Smooth muscle cell (in vitro differentiated cells): ENCODE measurements at regions not wholly inside any gene's neighbourhood (a gene's known extent, or its start where the extent isn't known, plus 50 kb on each side); places are given as distances from the start of the nearest gene placed in this dataset.
A peak's percentile ranks its signal among the peaks of the same experiment; 100 is the strongest.

ENCODE experiments used
- DNase-seq: peaks from one replicate; lab custom pipeline; 2025; ENCODE audit not compliant: unreplicated experiment; lab: John Stamatoyannopoulos, UW
- H2AFZ ChIP-seq: fragments of 200-600 bp; sonication (generic); 2 replicates; pipeline ENCODE4 v1.6.0; 2016; ENCODE audit warnings: antibody characterized with exemption, low read depth, mild to moderate bottlenecking
- H3F3A ChIP-seq: fragments of 200-600 bp; sonication (generic); 2 replicates; pipeline ENCODE4 v1.6.0; 2017; ENCODE audit warnings: antibody characterized with exemption, low read depth
- H3K27ac ChIP-seq: fragments of 200-600 bp; sonication (generic); 2 replicates; pipeline ENCODE4 v1.5.1; 2016; ENCODE audit warnings: low read depth, mild to moderate bottlenecking
- H3K27me3 ChIP-seq: fragments of 200-600 bp; sonication (generic); 2 replicates; pipeline ENCODE4 v1.6.1; 2016; ENCODE audit warnings: low read depth, mild to moderate bottlenecking
- H3K36me3 ChIP-seq: fragments of 200-600 bp; sonication (generic); 2 replicates; pipeline ENCODE4 v1.5.1; 2016; ENCODE audit warnings: low read depth
- H3K4me1 ChIP-seq: fragments of 200-600 bp; sonication (generic); 2 replicates; pipeline ENCODE4 v1.5.1; 2016; ENCODE audit warnings: low read depth
- H3K4me2 ChIP-seq: fragments of 200-600 bp; sonication (generic); 2 replicates; pipeline ENCODE4 v1.6.0; 2016; ENCODE audit warnings: mild to moderate bottlenecking
- H3K4me3 ChIP-seq: fragments of 200-600 bp; sonication (generic); 2 replicates; pipeline ENCODE4 v1.5.1; 2016; ENCODE audit warnings: mild to moderate bottlenecking
- H3K79me2 ChIP-seq: fragments of 200-600 bp; sonication (generic); 2 replicates; pipeline ENCODE4 v1.6.0; 2016; ENCODE audit warnings: low read depth, mild to moderate bottlenecking
- H3K9ac ChIP-seq: fragments of 200-600 bp; sonication (generic); 2 replicates; pipeline ENCODE4 v1.6.0; 2016; ENCODE audit warnings: low read depth
- H3K9me3 ChIP-seq: fragments of 200-600 bp; sonication (generic); replicated peaks from 2 replicates; pipeline ENCODE4 v1.5.1; 2016; ENCODE audit warnings: low read depth
- H4K20me1 ChIP-seq: fragments of 200-600 bp; sonication (generic); 2 replicates; pipeline ENCODE4 v1.6.0; 2016; ENCODE audit warnings: low read depth
- WGBS: methylation state at CpG from one replicate; pipeline ENCODE4 v1.1.7; 2016; ENCODE audit warnings: low lambda C conversion rate; 5-methylcytosine and 5-hydroxymethylcytosine counted together
- TF ChIP-seq, protein P1 (sequence below): fragments of 200-600 bp; sonication (generic); IDR thresholded peaks from 2 replicates; pipeline ENCODE4 v1.5.1; 2017; ENCODE audit warnings: borderline replicate concordance, mild to moderate bottlenecking, antibody characterized with exemption; ENCODE audit not compliant: insufficient read depth, poor library complexity, severe bottlenecking

DNA sequence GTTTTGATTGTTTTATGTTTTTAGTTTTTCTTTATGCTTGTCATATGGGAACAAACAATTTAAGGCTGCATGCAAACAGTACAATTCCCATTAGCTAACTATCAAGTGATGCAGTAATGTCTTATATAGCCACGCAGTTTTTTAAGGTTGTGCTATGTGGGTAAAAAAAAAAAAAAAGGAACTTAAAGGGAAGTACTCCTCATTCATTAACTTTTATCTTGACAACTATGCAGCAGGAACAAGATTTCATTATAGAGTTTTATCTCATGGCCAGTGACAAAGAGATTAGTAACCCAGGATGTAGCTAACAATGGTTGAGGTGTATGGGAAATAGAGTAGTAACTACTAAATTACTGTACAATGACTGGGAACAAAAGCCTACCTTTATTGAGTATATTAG is 1008.2 kb upstream of the CDH9 start:
- Histone ChIP-seq H3K9ac (no peak overlapping the region), H3K4me2 (no peak overlapping the region), H2AFZ (no peak overlapping the region), H4K20me1 (no peaks in the 10 kb centered on the region), H3K27ac (no peak overlapping the region), H3K9me3 (no peaks in the 10 kb centered on the region), H3K79me2 (no peaks in the 10 kb centered on the region), H3K36me3 (no peaks in the 10 kb centered on the region), H3K27me3 (no peaks in the 10 kb centered on the region), H3K4me3 (no peak overlapping the region), H3K4me1 (no peaks in the 10 kb centered on the region), H3F3A (no peaks in the 10 kb centered on the region)
- no peak for DNase-seq
- 91% methylated on average over 1 of the region's 1 CpG for WGBS
- TF ChIP-seq, protein P1, sequence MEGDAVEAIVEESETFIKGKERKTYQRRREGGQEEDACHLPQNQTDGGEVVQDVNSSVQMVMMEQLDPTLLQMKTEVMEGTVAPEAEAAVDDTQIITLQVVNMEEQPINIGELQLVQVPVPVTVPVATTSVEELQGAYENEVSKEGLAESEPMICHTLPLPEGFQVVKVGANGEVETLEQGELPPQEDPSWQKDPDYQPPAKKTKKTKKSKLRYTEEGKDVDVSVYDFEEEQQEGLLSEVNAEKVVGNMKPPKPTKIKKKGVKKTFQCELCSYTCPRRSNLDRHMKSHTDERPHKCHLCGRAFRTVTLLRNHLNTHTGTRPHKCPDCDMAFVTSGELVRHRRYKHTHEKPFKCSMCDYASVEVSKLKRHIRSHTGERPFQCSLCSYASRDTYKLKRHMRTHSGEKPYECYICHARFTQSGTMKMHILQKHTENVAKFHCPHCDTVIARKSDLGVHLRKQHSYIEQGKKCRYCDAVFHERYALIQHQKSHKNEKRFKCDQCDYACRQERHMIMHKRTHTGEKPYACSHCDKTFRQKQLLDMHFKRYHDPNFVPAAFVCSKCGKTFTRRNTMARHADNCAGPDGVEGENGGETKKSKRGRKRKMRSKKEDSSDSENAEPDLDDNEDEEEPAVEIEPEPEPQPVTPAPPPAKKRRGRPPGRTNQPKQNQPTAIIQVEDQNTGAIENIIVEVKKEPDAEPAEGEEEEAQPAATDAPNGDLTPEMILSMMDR = no peak

GRCh38 chr5:28027851-28028250 is 989.5 kb upstream of the CDH9 start:
- Histone ChIP-seq H3K27ac (no peak overlapping the region), H4K20me1 (no peaks in the 10 kb centered on the region), H3K27me3 (no peaks in the 10 kb centered on the region), H2AFZ (no peak overlapping the region), H3F3A (no peaks in the 10 kb centered on the region), H3K4me1 (no peaks in the 10 kb centered on the region), H3K4me2 (no peak overlapping the region), H3K9me3 (peaks cover 5% of the 10 kb centered on the region), H3K36me3 (no peaks in the 10 kb centered on the region), H3K4me3 (no peak overlapping the region), H3K79me2 (no peaks in the 10 kb centered on the region), H3K9ac (no peak overlapping the region)
- WGBS = 91% methylated on average over 1 of the region's 1 CpG
- no peak for DNase-seq
- TF ChIP-seq, protein P1 = no peak

- no peaks in the 10 kb centered on the region for H4K20me1 ChIP-seq
- no peaks in the 10 kb centered on the region for H3K27me3 ChIP-seq
- DNase-seq = no peak
- no peak overlapping the region for H3K4me3 ChIP-seq
- no peaks in the 10 kb centered on the region for H3K79me2 ChIP-seq
- H2AFZ ChIP-seq = no peak overlapping the region
- H3K36me3 ChIP-seq = no peaks in the 10 kb centered on the region
- H3K27ac ChIP-seq = no peak overlapping the region
- H3F3A ChIP-seq = no peaks in the 10 kb centered on the region
- H3K9ac ChIP-seq = no peak overlapping the region
- 76% methylated on average over 1 of the region's 1 CpG for WGBS
- no peaks in the 10 kb centered on the region for H3K4me1 ChIP-seq
- TF ChIP-seq, protein P1 = no peak
- H3K4me2 ChIP-seq = no peak overlapping the region
- peaks cover 7% of the 10 kb centered on the region for H3K9me3 ChIP-seq
These were observed 978.8 kb upstream of the CDH9 start for GRCh38 chr5:28017178-28017577.

DNA sequence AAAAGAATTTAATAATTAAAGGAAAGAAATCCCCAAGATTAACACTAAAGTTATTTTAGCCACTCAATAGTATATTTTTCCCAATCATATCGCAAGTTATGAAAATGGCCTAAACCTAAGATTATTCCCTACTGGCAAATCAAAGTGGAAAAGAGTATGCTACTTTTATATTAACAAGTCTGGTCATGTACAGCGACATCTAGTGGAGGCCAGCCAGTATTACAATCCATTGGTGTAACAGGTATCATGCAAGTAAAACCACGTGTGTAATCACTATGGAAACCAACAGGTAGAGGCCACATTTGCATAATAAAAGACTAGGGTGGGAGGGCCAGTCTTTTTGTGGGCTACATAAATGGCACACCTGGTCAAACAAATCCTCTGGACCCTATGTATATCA is 976.4 kb upstream of the CDH9 start:
- Histone ChIP-seq H3K9me3 (peaks cover 11% of the 10 kb centered on the region), H3K4me2 (no peak overlapping the region), H3K27me3 (no peaks in the 10 kb centered on the region), H2AFZ (no peak overlapping the region), H3F3A (no peaks in the 10 kb centered on the region), H4K20me1 (no peaks in the 10 kb centered on the region), H3K4me3 (no peak overlapping the region), H3K36me3 (no peaks in the 10 kb centered on the region), H3K79me2 (no peaks in the 10 kb centered on the region), H3K4me1 (no peaks in the 10 kb centered on the region), H3K9ac (no peak overlapping the region), H3K27ac (no peak overlapping the region)
- DNase-seq = no peak
- TF ChIP-seq, protein P1 = peak; percentile 41
- 65% methylated on average over 3 of the region's 3 CpGs for WGBS
